Smooth muscle cell (in vitro differentiated cells): ENCODE measurements at regions not wholly inside any gene's neighbourhood (a gene's known extent, or its start where the extent isn't known, plus 50 kb on each side); places are given as distances from the start of the nearest gene placed in this dataset.

ENCODE experiments used
- DNase-seq: peaks from one replicate; lab custom pipeline; 2025; ENCODE audit not compliant: unreplicated experiment; lab: John Stamatoyannopoulos, UW
- H2AFZ ChIP-seq: fragments of 200-600 bp; sonication (generic); 2 replicates; pipeline ENCODE4 v1.6.0; 2016; ENCODE audit warnings: antibody characterized with exemption, low read depth, mild to moderate bottlenecking
- H3F3A ChIP-seq: fragments of 200-600 bp; sonication (generic); 2 replicates; pipeline ENCODE4 v1.6.0; 2017; ENCODE audit warnings: antibody characterized with exemption, low read depth
- H3K27ac ChIP-seq: fragments of 200-600 bp; sonication (generic); 2 replicates; pipeline ENCODE4 v1.5.1; 2016; ENCODE audit warnings: low read depth, mild to moderate bottlenecking
- H3K27me3 ChIP-seq: fragments of 200-600 bp; sonication (generic); 2 replicates; pipeline ENCODE4 v1.6.1; 2016; ENCODE audit warnings: low read depth, mild to moderate bottlenecking
- H3K36me3 ChIP-seq: fragments of 200-600 bp; sonication (generic); 2 replicates; pipeline ENCODE4 v1.5.1; 2016; ENCODE audit warnings: low read depth
- H3K4me1 ChIP-seq: fragments of 200-600 bp; sonication (generic); 2 replicates; pipeline ENCODE4 v1.5.1; 2016; ENCODE audit warnings: low read depth
- H3K4me2 ChIP-seq: fragments of 200-600 bp; sonication (generic); 2 replicates; pipeline ENCODE4 v1.6.0; 2016; ENCODE audit warnings: mild to moderate bottlenecking
- H3K4me3 ChIP-seq: fragments of 200-600 bp; sonication (generic); 2 replicates; pipeline ENCODE4 v1.5.1; 2016; ENCODE audit warnings: mild to moderate bottlenecking
- H3K79me2 ChIP-seq: fragments of 200-600 bp; sonication (generic); 2 replicates; pipeline ENCODE4 v1.6.0; 2016; ENCODE audit warnings: low read depth, mild to moderate bottlenecking
- H3K9ac ChIP-seq: fragments of 200-600 bp; sonication (generic); 2 replicates; pipeline ENCODE4 v1.6.0; 2016; ENCODE audit warnings: low read depth
- H3K9me3 ChIP-seq: fragments of 200-600 bp; sonication (generic); replicated peaks from 2 replicates; pipeline ENCODE4 v1.5.1; 2016; ENCODE audit warnings: low read depth
- H4K20me1 ChIP-seq: fragments of 200-600 bp; sonication (generic); 2 replicates; pipeline ENCODE4 v1.6.0; 2016; ENCODE audit warnings: low read depth
- CTCF ChIP-seq: fragments of 200-600 bp; sonication (generic); IDR thresholded peaks from 2 replicates; pipeline ENCODE4 v1.5.1; 2017; ENCODE audit warnings: borderline replicate concordance, mild to moderate bottlenecking, antibody characterized with exemption; ENCODE audit not compliant: insufficient read depth, poor library complexity, severe bottlenecking
- WGBS: methylation state at CpG from one replicate; pipeline ENCODE4 v1.1.7; 2016; ENCODE audit warnings: low lambda C conversion rate; 5-methylcytosine and 5-hydroxymethylcytosine counted together

DNA sequence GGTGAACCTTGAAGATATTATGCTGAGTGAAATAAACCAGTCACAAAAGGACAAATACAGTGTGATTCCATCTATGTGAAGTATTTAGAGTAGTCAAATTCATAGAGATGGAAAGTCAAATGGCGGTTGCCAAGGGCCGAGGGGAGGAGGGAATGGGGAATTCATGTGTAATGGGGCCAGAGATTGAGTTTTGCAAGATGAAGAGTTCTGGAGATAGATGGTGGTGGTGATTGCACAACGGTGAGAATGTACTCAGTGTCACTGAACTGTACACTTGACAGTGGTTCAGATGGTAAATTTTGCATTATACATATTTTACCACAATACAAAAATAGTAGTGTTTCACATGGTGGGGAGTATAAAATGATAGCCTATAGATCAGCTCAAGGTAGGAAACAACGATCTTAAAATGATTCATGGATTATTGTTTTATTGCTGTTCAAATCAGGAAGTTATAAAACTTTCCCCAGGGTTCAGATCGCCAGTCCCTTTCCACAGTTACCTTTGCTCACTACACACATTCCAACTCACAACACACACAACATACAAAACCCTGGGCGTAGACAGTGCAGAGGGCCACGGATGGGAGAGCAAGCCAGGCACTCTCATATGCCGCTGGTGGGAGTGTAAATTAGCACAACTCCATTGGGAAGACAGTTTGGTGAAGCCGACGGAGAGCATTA lies 219.9 kb downstream of the ZIC5 start:
- H3K4me1 ChIP-seq = peaks cover 14% of the 10 kb centered on the region
- no peak overlapping the region for H3K4me2 ChIP-seq
- no peaks in the 10 kb centered on the region for H4K20me1 ChIP-seq
- no peak for TF ChIP-seq CTCF
- no peak for DNase-seq
- H3K79me2 ChIP-seq = no peaks in the 10 kb centered on the region
- H3K27me3 ChIP-seq = peaks cover 13% of the 10 kb centered on the region
- no peak overlapping the region for H2AFZ ChIP-seq
- H3K4me3 ChIP-seq = no peak overlapping the region
- no peaks in the 10 kb centered on the region for H3F3A ChIP-seq
- H3K9ac ChIP-seq = no peak overlapping the region
- WGBS = 90% methylated on average over 10 of the region's 10 CpGs
- H3K27ac ChIP-seq = no peak overlapping the region
- no peaks in the 10 kb centered on the region for H3K36me3 ChIP-seq
- no peaks in the 10 kb centered on the region for H3K9me3 ChIP-seq

DNA sequence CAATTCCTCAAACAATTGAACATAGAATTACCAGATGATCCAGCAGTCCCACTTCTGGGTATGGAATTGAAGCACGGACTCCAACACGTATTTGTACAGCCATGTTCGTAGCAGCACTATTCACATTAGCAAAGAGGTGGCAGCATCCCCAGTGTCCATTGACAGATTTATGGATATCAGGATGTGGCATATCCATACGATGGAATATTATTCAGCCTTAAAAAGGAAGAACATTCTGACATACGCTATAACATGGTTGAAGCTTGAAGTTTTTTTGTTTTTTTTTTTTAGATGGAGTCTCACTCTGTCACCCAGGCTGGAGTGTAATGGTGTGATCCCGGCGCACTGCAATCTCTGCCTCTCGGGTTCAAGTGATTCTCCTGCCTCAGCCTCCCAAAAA lies 220.6 kb downstream of the ZIC5 start:
- H3K4me3 ChIP-seq = no peak overlapping the region
- H3K4me1 ChIP-seq = peaks cover 18% of the 10 kb centered on the region
- H3K9ac ChIP-seq = no peak overlapping the region
- H3K27me3 ChIP-seq = peaks cover 20% of the 10 kb centered on the region
- no peak for TF ChIP-seq CTCF
- no peaks in the 10 kb centered on the region for H3F3A ChIP-seq
- no peaks in the 10 kb centered on the region for H3K36me3 ChIP-seq
- H3K27ac ChIP-seq = no peak overlapping the region
- DNase-seq = no peak
- H3K4me2 ChIP-seq = no peak overlapping the region
- H2AFZ ChIP-seq = no peak overlapping the region
- 95% methylated on average over 8 of the region's 8 CpGs for WGBS
- H4K20me1 ChIP-seq = no peaks in the 10 kb centered on the region
- no peaks in the 10 kb centered on the region for H3K79me2 ChIP-seq
- no peaks in the 10 kb centered on the region for H3K9me3 ChIP-seq

- no peaks in the 10 kb centered on the region for H3F3A ChIP-seq
- no peaks in the 10 kb centered on the region for H3K36me3 ChIP-seq
- no peak overlapping the region for H3K4me3 ChIP-seq
- H4K20me1 ChIP-seq = no peaks in the 10 kb centered on the region
- peaks cover 31% of the 10 kb centered on the region for H3K4me1 ChIP-seq
- 91% methylated on average over 11 of the region's 11 CpGs for WGBS
- no peak overlapping the region for H3K4me2 ChIP-seq
- peaks cover 21% of the 10 kb centered on the region for H3K27me3 ChIP-seq
- TF ChIP-seq CTCF = no peak
- no peak for DNase-seq
- H2AFZ ChIP-seq = no peak overlapping the region
- no peak overlapping the region for H3K27ac ChIP-seq
- no peaks in the 10 kb centered on the region for H3K79me2 ChIP-seq
- no peaks in the 10 kb centered on the region for H3K9me3 ChIP-seq
- no peak overlapping the region for H3K9ac ChIP-seq
Observed at GRCh38 chr13:99749271-99750019, 222.1 kb downstream of the ZIC5 start.

DNA sequence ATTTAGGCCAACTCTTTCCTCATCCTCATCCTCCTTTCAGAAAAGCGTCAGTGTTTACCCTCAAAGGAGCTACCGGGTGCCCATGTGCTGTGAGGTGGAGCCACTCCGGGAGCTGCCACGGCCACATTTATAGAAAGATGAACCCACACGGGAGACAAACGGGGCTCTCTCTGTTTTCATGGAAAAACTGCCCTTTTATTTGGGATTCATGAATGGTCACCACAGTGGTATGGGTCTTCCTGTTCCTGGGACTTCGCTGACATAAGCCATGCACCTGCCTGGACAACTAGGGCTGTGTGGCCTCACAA lies 224.2 kb downstream of the ZIC5 start:
- H3K4me1 ChIP-seq = peaks cover 48% of the 10 kb centered on the region
- H3K79me2 ChIP-seq = no peaks in the 10 kb centered on the region
- peaks cover 27% of the 10 kb centered on the region for H3K27me3 ChIP-seq
- no peaks in the 10 kb centered on the region for H3F3A ChIP-seq
- no peak for TF ChIP-seq CTCF
- DNase-seq = no peak
- H3K9ac ChIP-seq = no peak overlapping the region
- H3K9me3 ChIP-seq = no peaks in the 10 kb centered on the region
- no peak overlapping the region for H3K4me3 ChIP-seq
- no peaks in the 10 kb centered on the region for H4K20me1 ChIP-seq
- H3K27ac ChIP-seq = no peak overlapping the region
- no peak overlapping the region for H3K4me2 ChIP-seq
- H3K36me3 ChIP-seq = no peaks in the 10 kb centered on the region
- 39% methylated on average over 7 of the region's 7 CpGs for WGBS
- no peak overlapping the region for H2AFZ ChIP-seq
